ENCODE measurements at regions not wholly inside any gene's neighbourhood (a gene's known extent, or its start where the extent isn't known, plus 50 kb on each side); places are given as distances from the start of the nearest gene placed in this dataset.
"Not testable (repeated sequence)": the region's sequence is repeated elsewhere in the genome, so short reads cannot be mapped to it uniquely, and the experiment has no call there.

DNA sequence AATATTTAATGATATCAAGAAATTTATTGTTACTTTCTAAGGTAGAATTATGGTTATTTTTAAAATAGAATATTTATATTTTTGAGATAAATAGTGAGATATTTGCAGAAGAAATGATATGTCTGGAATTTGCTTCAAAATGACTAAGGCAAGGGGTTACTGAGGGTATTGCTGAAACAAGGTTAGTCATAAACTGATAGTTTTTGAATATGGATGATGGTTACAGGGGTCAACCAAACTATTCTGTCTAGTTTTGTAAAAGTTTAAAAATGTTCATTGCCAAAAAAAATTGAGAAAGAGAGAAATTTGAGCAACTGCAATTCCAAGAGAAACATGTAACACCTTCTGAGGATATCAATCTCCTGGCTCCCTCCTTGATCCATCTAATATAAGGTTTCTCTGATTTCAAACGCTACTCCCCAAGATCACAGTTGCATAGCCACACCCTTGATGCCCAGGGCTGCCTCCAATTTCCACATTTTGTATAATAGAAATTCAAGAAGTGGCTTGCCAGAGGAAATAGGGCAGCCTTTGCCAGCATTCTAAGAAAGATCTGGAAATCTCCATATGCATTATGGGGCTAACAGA, 159.4 kb upstream of the NAMPT start:
- DNase-seq: no peak

DNA sequence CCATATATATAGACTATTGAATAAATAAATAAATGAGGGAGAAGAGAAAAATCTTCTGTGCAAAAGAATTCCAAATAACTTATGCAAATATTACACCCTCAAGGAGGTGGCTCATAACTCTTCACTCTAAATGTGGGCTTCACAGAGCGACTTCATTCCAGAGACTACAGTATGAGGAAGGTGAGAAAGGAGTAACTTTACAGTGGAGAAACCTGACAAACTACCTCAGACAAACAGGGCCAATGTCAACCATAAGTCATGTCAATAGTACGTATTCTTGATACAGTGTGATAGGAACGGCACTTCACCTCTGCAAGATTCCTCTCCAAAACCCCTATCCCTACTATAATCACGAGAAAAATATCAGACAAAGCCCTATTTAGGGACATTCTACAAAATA, 158.4 kb upstream of the NAMPT start:
- no peak for DNase-seq

DNA sequence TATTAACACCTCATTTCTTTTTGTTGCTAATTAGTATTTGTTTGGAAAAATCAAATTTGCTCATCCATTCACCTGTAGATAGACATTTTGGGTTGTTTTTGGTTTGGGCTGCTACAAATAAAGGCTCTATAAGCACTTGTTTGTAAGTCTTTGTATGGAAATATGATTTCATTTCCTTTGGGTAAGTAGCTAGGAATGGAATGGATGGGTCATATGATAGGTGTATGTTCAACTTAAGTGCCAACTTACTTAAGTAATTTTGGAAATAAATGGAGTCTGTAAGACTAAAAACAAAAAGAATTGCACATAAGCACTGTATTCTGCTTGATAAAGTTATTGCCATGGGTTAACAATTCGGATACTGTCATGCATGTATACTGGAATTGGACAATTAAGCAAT, 157.7 kb upstream of the NAMPT start:
- DNase-seq: no peak

DNA sequence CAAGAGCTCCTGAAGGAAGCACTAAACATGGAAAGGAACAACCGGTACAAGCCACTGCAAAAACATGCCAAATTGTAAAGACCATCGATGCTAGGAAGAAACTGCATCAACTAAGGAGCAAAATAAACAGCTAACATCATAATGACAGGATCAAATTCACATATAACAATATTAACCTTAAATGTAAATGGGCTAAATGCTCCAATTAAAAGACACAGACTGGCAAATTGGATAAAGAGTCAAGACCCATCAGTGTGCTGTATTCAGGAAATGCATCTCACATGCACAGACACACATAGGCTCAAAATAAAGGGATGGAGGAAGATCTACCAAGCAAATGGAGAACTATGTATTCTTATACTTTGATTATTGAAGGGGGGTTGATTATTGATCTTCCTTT, 156.6 kb upstream of the NAMPT start:
- not testable (repeated sequence) for DNase-seq

DNA sequence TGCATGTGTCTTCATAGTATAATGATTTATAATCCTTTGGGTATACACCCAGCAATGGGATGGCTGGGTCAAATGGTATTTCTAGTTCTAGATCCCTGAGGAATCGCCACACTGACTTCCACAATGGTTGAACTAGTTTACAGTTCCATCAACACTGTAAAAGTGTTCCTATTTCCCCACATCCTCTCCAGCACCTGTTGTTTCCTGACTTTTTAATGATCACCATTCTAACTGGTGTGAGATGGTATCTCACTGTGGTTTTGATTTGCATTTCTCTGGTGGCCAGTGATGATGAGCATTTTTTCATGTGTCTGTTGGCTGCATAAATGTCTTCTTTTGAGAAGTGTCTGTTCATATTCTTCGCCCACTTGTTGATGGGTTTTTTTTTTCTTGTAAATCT, 152.2 kb upstream of the NAMPT start:
- not testable (repeated sequence) for DNase-seq

DNA sequence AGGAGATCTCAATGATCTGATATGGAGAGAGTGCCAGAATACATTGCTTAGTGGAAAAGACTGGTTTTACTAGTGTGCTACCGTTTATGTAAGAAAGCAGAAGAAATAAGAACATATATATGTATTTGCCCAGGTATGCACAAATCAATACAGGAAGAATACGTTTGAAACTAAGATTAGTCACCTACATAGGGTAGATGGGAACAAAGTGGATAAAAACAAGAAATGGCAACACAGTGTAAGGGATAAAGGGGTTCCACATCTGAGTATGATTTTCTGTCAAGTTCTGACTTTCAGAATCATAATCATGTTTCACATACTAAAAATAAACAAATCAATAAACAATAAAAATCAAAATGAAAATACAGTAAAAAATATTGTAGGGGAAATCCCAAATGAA, 148.6 kb upstream of the NAMPT start:
- no peak for DNase-seq

DNA sequence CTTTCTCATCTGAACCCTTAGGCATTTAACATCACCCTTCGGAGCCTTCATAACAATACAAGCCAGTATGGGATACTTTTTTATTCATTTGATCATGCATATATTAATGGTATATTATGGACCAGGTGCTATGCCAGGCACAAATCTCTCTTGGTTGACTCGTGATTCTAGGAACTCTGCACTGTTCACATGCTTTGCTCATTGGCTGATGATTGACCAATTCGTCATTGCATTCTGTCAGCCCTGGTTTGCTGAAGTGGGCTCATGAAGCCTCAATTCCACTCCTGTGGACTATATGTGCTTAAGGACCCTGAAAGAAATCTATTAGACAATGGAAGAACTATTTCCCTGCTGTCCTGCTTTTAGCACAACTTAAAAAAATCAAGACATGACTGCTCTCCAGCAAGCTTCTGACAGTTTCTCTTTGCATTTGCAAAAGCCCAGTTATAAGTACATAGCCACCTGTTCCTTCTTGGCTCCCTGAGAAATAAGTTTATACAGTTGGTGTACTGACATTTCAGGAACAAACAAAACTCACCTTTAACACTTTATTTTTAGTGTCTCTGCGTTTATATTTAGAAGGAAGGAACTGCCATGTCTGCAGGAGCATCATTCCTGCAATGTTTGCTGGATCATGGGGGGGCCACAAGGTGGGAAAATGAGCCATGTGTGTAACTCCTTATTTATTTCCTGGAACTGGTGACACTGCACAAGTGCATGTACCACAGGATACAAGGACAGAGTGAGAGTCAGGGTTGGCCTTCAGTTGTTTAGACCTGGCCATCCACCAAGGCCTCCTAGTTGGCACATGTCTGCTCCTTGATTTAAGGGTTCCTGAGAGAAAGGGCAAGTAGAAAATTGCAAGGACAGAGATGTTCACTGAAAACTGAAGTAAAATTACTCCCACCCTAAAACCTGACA, 146.0 kb upstream of the NAMPT start:
- DNase-seq: no peak

DNA sequence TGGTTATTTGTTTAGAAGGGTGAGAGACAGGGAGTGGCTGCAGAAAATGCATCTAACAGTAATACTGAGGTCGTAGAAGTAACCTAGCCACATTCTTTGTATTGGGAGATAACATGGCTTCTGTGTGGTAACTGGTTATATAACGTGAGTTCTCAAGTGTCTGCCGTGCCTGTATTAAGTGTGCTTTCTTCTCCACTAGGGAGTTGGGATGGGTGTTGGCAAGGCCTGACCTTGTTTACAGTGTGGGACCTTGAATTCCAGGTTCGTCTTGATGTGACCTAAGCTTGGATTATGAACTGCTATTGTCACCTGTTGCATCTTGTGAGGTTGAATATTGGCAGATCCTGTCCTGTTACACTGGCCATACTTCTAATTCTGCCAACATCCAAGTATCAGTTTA, 145.3 kb upstream of the NAMPT start:
- no peak for DNase-seq

DNA sequence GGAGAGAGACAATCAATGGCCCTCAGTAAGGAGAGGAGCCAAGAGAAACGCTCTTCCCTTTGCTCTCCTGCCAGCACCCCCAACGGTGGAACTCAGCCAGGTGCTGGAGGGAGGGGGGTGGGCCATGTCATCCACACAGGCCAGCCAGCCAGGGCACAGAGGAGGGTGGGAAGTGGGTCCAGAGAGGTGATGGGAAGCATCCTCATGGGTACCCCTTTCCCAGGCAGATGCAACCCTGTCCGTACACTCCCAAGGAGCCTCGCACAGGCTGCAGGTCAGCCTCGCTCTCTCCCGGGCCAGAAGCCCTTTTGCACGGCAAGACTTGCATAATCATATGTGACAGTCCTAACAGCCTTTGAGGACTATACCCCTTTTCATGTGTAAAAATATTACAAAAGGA, 142.0 kb upstream of the NAMPT start:
- DNase-seq: no peak

DNA sequence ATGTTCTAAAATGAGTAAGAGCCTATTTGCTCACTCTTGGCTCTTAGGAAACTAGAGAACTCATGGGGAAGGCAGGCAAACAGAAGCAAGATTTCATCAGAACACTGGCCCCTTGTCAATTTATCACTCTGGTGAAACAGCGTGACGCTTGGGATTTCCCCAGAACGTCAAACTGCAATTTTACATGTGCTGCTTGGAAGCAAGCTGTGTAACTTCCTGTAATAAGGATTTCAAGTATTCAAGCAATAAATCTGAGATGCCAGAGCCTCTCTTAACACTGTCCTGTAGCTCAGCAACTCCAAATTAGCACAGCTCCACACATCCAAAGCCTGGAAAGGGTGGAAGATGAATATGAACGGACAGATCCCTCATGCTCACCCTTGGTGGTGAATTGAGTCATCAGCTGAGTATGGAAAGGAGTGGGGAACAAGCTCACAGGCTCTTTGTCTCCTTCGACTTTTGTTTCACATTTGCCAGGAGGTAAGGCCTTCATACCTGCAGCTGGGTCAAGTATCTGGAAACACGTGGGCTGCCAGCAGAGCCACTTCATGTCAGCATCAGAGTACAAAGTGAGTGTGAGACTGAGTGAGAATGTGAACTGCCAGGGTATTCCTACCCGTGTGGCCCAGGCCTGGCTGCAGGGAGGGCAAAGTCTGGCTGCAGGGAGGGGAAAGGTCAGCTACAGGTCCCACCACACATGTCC, 140.4 kb upstream of the NAMPT start:
- no peak for DNase-seq

DNA sequence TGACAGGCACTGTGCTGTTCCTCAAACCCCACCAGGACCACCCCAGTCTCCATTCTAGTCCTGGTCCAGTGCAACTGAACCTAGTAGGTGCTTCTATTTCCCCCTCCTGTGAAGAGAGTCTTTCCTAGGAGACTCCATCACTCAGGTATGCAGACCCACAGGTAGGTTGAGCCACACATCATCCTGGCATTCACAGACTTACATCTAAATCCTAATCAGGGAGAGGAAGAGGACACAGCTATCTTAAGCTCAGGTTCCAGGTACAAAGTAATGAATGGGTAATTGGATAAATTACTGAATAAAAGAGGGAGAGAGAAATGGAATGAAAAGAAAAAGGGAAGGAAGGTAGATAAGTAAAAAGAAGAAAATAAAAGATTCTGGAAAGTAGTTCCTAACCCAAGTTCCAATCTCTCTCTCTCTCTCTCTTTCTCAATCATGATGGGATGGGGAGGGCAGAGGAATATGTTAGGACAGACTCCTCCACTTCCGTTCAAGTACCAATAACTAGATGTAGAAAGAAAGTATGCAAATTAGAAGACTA, 139.8 kb upstream of the NAMPT start:
- DNase-seq: no peak

DNA sequence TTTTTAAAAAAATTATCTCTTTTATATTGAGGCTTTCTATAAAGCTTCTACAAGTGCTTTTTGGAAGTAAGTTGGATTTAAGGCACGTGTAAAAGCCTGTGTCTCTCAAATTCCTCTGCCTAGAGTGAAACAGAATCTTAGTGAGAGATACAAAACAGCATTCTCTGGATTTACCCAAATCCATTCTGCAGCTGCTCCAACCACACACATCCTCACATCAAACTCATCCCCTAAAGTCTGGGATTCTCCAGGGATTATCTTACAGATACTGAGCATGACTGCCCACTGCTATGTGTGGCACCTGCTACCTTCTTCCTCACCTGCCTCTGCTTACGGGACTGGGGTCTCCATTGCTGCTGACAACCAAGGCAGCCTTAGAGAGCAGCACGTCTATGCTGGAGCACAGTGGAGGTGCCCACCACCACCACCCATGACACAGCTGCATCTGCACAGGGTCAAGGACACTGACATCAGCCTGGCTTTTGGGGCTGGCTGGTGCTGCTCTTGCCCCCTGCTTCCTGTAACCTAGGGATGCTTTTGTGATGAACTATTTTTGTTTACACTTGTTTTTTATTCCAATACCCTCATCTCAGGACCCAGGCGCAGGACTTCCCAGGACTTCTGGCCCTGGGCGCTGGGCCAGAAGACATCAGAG, 139.2 kb upstream of the NAMPT start:
- no peak for DNase-seq

DNA sequence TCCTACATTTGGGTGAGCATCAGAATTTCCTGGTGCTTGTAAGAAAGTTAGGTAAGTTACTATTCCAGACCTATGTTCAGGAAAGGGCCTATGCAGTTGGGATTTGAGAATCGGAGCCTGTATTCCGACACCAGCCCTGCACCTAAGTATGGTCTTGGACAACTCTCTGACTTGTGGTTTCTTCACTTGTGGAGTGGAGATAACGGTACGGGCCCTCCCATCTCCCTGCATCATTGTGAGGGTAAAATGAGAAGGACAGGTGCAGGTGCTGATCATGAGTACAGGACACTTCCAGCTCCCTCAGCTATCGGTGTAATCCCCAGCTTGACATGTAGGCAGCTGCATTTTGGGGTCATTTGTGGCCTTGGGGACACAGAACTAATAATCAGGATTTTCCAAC, 138.3 kb upstream of the NAMPT start:
- DNase-seq: no peak

DNA sequence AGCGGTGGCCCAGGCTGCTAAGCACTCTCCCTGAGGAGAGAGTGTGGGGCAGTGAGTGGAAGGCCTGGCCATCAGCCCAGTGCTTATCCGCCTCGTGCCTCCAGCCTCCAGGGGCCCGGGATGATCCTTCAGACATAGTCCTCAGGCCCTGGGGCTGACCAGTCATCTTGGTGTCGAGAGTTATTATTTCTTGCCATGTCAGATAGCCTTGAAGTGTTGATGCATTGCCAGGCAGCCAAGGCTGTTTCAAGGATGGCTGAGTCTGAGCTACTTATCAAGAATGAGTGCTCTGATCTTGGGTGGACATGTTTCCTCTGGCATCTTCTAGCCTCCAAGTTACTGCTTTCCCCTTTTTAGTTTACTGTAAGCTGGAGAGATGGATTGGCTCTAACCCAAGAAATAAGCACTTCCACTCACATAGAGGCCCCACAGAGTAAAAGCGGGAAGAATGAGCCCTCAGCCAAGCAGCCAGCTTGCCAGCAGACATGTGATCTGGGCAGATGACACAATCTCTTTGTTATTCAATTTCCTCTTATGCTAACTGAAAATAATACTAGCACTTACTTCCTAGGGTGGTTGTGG, 136.5 kb upstream of the NAMPT start:
- DNase-seq: no peak

DNA sequence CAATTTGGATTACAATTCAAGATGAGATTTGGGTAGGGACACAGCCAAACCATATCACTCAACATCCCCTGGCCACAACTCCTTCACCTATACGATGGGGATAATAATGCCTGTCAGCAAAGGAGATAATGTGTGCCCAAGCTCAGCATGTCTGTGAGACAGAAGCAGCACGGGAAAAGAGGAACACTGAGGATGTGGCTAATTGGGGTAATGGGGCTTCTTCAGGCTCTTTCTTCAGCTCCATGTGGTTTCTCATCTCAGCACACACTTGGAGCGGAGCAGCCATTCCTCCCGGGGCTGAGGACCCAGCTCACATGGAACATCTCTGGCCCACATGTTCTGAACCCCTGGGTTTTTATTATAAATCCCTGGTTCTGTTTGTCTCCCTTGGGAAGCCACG, 136.0 kb upstream of the NAMPT start:
- no peak for DNase-seq

DNA sequence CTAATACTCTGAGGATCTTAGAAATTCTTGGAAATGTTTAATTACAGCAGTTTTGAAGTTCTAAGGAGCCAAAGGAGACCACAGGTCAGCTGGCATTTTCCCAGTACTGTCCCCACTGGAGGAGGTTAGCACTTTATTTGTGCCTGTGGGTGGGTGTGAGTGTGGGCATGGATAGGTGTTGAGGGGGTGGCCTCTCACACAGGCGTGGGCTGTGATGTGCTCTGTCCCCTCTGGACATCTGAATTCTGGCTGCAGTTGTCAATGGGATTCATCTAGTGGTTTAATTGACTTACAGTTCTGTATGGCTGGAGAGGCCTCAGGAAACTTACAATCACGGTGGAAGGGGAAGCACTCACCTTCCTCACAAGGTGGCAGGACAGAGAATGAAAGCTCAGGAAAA, 135.4 kb upstream of the NAMPT start:
- DNase-seq: no peak

DNA sequence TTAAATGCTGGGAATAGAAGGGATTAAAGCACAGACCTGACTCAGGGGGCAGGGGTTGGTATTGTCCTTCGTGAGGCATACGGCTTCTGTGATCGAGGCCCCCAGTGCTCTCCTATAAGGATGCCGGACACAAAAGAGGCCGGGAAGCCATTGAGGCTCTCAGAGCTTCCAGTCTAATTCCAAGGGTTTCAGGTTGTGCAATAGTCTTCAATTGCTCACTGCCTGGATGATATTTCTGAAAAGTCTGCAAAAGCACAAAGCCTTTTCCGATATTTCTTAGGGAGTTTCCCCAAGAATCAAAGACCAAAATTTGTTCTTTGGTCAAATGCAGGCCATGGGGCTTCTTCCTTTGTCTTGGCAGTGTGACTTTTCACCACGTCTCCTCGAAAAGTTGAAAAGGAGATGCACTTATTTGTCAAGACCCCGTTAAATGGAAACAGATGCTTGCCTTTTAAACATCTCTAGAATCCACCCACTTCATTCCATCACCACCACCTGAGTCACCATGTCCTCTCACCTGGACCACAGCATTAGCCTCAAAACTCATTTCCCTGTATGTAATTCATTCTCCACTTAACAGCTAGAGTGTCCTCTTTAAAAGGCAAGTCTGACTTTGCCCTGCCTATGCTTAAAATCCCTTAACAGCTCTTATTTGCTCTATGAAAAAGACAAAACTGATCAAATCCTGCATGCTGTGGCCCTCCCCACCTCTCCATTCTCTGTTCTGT, 134.8 kb upstream of the NAMPT start:
- DNase-seq: no peak

DNA sequence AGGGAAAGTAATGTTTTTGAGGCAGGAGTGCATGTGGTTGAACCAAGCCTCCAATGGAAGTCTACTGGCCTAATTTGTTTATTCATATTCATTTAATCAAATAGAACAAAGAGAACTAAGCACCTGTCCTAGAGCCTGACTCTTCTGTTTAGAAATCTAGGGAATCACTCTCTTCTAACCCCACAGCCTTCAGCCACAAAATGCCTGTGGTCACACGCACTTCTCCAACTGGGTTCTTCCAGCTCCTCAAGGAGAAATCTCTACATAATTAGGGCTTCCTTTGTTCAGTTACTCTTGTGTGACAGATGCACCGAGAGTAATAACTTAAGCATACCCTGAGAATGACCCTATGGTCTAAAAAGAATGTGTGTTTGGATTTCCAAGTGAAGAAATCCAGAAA, 133.7 kb upstream of the NAMPT start:
- no peak for DNase-seq

DNA sequence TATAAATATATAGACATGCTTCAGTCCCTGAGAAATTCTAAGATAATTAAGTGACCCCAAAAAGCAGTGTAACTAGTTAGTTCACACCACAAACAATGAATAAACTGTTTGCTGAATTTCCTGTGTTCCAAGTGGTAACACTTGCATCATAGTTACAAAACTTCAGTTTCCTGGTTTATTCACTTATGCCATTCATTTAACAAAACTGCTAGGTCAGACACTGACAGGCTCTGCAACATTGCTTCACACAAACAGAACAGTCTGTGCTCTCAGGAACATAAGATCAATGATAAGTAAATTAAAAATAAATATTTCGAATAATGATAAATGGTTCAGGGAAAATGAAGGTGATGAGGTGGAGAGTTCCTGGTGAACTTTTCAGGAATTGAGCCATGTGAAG, 133.3 kb upstream of the NAMPT start:
- no peak for DNase-seq

DNA sequence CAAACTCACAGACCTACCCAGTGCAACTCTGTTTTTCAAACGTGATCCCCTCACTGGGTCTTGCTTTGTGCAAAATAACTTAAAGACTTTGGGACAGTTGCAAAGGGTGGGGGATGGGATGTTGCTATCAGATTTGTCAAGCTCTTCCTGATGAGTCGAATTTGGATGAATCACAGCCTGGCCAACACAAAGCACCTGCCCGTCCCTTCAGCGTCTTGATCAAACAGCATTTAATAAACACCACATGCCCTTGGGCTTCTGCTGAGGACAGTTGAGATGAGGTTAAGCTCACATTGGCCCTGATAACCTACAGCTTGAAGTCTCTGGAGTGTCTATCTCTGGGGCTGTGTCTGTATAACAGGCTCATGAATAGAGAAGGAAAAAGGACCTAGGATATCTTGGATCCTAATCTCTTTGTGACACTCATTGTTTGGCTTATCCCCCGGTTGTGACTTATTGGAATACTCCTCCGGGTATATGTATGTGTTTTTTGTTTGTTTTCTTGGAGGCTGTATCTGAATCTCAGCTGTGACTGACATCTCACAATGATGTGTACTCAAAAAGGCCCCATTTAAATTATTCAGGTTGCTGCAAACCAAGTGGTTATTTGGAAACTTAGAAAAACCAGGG, 132.6 kb upstream of the NAMPT start:
- DNase-seq: no peak

DNA sequence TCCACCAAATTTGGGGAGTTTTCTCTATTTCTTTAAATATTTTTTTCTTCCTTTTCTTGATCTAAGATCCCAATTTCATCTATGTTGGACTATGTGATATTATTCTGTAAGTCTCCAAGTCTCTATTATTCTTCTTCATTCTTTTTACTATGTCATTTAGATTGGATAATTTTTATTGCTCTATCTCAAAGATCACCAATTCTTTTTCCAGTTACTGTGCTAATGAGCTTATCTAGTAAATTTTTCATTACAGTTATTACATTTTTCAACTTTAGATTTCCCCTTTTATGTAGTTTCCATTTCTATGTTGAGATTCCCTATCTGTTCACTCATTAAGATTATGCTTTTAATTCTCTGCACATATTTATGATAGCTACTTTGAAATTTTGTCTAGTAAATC, 131.6 kb upstream of the NAMPT start:
- DNase-seq: no peak

DNA sequence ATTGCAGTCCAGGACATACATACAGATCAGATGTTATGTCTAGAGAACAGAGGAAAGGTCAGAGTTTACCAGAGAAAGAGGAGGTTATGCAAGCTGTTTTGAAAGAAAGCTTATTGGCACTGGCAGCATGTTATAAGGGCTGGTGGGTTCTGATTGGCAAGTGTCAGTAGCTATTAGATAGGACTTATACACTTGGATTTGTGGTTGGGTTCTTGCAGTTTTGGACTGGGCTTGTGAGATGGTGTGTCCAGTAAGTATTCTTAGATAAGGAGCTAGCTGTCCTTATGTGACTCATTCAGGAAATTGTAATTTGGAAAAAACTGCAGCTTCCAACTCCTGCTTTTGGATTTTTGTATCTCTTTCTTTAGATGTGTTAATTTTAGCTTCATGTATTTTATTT, 130.7 kb upstream of the NAMPT start:
- DNase-seq: no peak
